ENCODE measurements at regions not wholly inside any gene's neighbourhood (a gene's known extent, or its start where the extent isn't known, plus 50 kb on each side); places are given as distances from the start of the nearest gene placed in this dataset.
"Not testable (repeated sequence)": the region's sequence is repeated elsewhere in the genome, so short reads cannot be mapped to it uniquely, and the experiment has no call there.

DNA sequence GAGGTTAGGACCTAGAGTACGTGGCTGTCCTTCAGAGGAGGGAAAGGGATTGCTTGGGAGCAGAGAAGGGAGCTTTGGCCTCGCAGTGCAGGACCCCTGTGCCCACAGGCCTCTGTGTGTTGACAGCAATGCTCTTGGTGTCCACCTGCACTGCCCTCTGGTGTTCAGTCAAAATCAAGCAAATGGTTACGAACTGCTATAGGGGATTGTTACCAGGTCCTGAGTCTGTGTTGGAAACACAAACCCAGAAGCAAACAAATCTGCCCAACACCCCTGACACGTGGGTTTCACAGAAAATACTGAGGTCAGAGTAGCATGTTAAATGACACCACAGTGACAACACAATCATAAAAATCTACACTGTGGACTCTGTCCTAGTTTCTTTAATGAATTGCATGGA is 473.0 kb downstream of the SPATA31A1 start:
- H3K27ac ChIP-seq; POLR2A ChIA-PET; FAIRE-seq; ATAC-seq; H3K4me1 ChIP-seq; H3K4me3 ChIP-seq; CTCF ChIA-PET; H3K4me2 ChIP-seq; DNase-seq (ENCODE audit: low read depth in 1 of 2, low spot score in 1 of 2); H3K9me3 ChIP-seq: not testable (repeated sequence)
- WGBS (ENCODE audit: missing lambda C conversion rate), result no CpG with 5 or more reads among the region's 4 CpGs

Data from A549 (cell line).